ENCODE measurements at regions not wholly inside any gene's neighbourhood (a gene's known extent, or its start where the extent isn't known, plus 50 kb on each side); places are given as distances from the start of the nearest gene placed in this dataset.
"Not testable (repeated sequence)": the region's sequence is repeated elsewhere in the genome, so short reads cannot be mapped to it uniquely, and the experiment has no call there.

- DNase-seq: no peak
Measured at GRCh38 chr13:61975001-61975400, 559.4 kb upstream of the PCDH20 start.

- DNase-seq: no peak
Measured at GRCh38 chr13:61965756-61966155, 550.1 kb upstream of the PCDH20 start.

- DNase-seq: no peak
Measured at GRCh38 chr13:61960981-61961380, 545.3 kb upstream of the PCDH20 start.

- DNase-seq: peak in 1 of 2 donors; percentile 66
Measured at GRCh38 chr13:61954092-61954491, 538.4 kb upstream of the PCDH20 start.

GRCh38 chr13:61950828-61951227 is 535.2 kb upstream of the PCDH20 start:
- DNase-seq: no peak

GRCh38 chr13:61944329-61944929 is 528.8 kb upstream of the PCDH20 start:
- no peak for DNase-seq

GRCh38 chr13:61935710-61936109 is 520.1 kb upstream of the PCDH20 start:
- DNase-seq: no peak

- no peak for DNase-seq
Measured at GRCh38 chr13:61927648-61928047, 512.0 kb upstream of the PCDH20 start.

GRCh38 chr13:61918841-61919240 is 503.2 kb upstream of the PCDH20 start:
- DNase-seq: no peak

GRCh38 chr13:61916483-61916882 is 500.8 kb upstream of the PCDH20 start:
- no peak for DNase-seq

GRCh38 chr13:61913183-61913582 is 497.5 kb upstream of the PCDH20 start:
- no peak for DNase-seq

GRCh38 chr13:61908906-61909615 is 493.4 kb upstream of the PCDH20 start:
- DNase-seq: no peak

- DNase-seq: no peak
Measured at GRCh38 chr13:61905054-61905453, 489.4 kb upstream of the PCDH20 start.

- no peak for DNase-seq
Measured at GRCh38 chr13:61901946-61902541, 486.4 kb upstream of the PCDH20 start.

GRCh38 chr13:61900033-61900432 is 484.4 kb upstream of the PCDH20 start:
- DNase-seq: no peak

- DNase-seq: no peak
Measured at GRCh38 chr13:61898207-61898606, 482.6 kb upstream of the PCDH20 start.

GRCh38 chr13:61891401-61891800 is 475.8 kb upstream of the PCDH20 start:
- DNase-seq: no peak

GRCh38 chr13:61884830-61885229 is 469.2 kb upstream of the PCDH20 start:
- no peak for DNase-seq

GRCh38 chr13:61880578-61881283 is 465.1 kb upstream of the PCDH20 start:
- DNase-seq: no peak

GRCh38 chr13:61878565-61878964 is 462.9 kb upstream of the PCDH20 start:
- not testable (repeated sequence) for DNase-seq

- no peak for DNase-seq
Measured at GRCh38 chr13:61874970-61875579, 459.4 kb upstream of the PCDH20 start.

- no peak for DNase-seq
Measured at GRCh38 chr13:61873717-61874116, 458.1 kb upstream of the PCDH20 start.

GRCh38 chr13:61857198-61857597 is 441.5 kb upstream of the PCDH20 start:
- DNase-seq: no peak

Data from hippocampal formation (tissue), 2 donors.